GM12873 (cell line): ENCODE measurements at regions not wholly inside any gene's neighbourhood (a gene's known extent, or its start where the extent isn't known, plus 50 kb on each side); places are given as distances from the start of the nearest gene placed in this dataset.

Source experiments
- TF ChIP-seq, protein P1 (sequence below): IDR thresholded peaks from 2 replicates; pipeline ENCODE4 v1.5.1; 2012; ENCODE audit warnings: low read depth, mild to moderate bottlenecking, moderate library complexity, low read length, control low read depth; ENCODE audit not compliant: insufficient read depth; ENCODE audit errors: missing control alignments

DNA sequence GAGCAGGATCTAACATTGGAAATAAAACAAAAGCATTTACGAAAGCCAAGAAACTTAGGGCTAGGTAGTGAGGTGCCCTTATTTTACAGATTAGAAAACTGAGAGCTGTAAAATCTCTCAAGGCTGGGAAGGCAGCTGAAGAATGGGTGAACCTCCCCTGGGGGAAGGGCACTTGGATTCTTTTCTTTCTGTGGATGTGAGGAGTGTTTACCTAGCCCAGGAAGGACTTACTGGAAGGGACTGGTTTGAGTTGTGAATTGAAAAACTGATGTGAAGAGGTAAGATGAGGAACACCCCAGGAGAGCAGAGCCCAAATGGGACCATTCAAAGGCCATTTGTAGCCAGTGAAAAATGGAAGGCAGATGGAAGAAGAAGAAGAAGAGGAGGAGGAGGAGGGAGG, 74.7 kb upstream of the NGF start:
- TF ChIP-seq, protein P1, sequence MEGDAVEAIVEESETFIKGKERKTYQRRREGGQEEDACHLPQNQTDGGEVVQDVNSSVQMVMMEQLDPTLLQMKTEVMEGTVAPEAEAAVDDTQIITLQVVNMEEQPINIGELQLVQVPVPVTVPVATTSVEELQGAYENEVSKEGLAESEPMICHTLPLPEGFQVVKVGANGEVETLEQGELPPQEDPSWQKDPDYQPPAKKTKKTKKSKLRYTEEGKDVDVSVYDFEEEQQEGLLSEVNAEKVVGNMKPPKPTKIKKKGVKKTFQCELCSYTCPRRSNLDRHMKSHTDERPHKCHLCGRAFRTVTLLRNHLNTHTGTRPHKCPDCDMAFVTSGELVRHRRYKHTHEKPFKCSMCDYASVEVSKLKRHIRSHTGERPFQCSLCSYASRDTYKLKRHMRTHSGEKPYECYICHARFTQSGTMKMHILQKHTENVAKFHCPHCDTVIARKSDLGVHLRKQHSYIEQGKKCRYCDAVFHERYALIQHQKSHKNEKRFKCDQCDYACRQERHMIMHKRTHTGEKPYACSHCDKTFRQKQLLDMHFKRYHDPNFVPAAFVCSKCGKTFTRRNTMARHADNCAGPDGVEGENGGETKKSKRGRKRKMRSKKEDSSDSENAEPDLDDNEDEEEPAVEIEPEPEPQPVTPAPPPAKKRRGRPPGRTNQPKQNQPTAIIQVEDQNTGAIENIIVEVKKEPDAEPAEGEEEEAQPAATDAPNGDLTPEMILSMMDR, result no peak

DNA sequence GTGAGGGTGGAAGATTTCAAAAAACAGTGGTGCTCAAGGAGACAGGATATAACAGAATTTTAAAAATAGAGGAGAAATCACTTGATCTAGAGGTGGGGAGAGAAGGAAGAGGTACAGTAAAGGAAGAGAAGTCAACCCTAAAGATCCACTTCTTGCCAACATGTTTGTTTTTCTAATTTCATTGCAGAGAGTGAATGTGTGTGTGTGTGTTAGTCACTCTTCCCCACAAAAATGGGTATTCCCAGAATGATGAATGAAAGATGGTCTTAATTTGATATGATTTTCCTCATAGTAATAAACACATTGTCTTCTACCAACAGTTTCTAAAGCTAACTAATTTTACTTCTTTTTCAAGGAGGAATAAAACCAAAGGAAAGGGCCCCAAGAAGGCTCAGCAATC, 74.2 kb upstream of the NGF start:
- TF ChIP-seq, protein P1, result no peak

DNA sequence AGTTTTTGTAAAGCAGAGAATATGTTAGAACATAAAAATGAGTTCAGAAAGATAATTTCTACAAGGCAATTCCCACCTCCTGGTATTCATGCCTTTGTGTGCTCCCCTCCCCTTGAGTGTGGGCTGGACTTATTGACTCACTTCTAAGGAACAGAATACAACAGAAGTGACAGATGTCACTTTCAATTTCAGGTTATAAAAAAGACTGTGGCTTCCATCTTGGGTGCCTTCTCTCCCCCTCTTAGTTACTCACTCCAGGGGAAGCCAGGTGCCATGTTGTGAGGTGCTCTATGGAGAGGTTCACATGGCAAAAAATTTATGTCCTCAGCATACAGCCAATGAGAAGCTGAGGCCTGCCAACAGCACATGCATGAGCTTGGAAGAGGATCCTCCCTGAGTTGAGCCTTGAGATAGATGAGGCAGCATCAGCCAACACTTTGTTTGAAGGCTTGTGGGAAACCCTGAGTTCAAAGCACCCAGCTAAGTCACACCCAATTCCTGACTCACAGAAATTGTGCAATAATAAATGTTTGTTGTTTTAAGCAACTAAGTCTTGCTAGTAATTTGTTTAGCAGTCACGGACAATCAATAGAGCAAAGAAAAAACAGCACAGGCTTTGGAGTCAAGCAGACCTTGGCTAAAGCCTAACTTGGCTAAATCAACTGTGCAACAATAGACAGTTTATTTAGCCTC, 73.5 kb upstream of the NGF start:
- TF ChIP-seq, protein P1, result no peak

DNA sequence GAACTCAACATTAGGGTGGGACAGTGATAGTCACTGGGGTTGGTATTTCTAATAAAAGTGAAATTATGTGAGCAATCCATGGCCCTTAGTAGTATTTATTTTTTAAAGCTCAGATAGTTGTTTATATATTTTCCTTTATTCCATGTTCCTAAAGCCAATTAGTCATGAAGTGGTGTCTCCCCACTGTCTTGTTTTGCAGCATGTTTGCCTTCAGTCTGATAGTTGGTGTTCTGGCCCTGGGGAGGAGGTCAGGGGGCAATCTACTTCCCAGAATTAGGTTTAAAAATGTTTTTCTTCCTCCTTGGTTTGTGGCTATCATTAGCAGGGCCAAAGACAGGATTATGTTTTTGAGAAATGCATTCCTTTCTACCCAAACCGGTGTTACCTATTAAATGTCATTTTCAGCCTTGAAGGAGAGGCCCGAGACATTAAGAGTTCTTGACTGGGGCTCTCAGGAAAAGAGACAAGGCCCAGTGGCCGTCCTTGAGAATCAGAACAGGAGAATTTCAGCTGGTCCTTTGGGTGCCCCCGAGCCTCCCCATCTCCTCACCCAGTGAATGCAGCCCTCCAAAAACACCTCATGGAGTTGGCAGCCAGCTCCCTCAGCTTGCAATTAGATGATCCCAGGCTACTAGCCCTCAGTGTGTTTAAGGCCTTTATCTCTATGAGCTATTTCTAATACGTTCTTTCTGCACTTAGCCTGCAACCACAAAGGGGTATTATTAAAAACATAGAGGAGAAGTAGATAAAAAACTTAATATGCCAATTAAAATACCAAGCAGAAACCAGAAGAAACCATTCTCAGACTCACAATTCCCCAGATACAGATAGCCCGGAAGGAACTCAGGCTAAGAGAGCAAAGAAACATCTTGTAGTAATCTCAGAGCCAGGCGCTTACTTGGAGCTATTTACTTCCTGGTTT, 71.3 kb upstream of the NGF start:
- TF ChIP-seq, protein P1, result no peak

DNA sequence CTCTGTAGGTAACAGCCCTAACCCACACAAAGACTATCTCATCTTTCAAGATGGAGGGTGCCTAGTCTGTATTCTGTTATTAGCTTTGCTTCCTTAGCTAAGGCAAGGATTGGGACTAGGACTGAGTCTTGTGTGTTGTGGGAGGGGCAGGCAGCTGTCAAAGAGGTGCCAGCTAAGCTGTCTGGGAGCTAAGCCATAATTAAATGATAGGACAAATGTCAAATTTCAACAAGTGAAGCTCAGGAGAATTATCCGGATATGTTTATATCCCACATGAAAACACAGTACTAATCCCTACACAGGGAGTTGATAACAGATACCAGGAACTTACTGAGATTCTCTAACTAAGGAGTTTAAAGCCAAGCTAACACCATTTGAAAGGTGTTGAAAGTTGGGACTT, 70.5 kb upstream of the NGF start:
- TF ChIP-seq, protein P1, result no peak

DNA sequence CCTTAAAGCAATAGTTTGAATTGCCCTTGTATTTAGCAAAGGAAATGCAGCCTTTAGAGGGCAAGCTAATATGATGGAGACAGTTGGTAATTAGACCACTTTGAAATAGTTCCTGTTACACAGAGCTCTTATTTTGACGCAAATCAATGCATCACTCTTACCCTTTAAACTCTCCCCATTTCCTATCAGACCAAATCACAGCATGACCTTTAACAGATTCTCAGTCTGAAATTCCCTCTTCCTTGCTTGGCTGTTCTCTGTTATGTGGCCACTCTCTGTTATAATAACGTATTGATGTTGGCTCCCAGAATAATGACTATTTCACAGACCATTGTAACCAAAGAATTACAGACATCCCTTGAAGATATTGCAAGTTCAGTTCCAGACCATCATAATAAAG, 66.9 kb upstream of the NGF start:
- TF ChIP-seq, protein P1, result no peak

DNA sequence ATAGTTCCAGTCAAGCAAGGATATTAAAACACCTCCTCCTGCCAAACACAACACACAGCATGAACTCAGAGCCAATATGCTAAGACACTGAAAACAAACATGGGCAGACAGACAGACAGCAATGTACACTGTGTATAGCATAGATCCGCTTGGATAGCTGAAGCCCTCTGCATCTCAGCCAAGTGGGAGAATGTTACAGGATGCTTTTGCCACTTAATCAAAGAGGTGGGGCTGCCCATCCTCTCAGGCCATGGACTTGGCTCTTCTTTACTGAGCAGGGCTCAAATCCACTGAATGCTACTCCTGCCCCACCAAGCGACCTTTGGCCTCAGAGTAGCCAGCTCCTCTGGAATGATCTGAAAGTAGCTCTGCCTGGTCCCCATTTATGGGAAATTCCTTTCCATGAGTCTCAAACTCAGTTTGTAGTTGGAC, 64.7 kb upstream of the NGF start:
- TF ChIP-seq, protein P1, result no peak
